GM06990 (cell line): ENCODE measurements at regions not wholly inside any gene's neighbourhood (a gene's known extent, or its start where the extent isn't known, plus 50 kb on each side); places are given as distances from the start of the nearest gene placed in this dataset.

ENCODE experiments used
- DNase-seq: peaks from one replicate; pipeline ENCODE4 v3.0.0-alpha.2; 2011; ENCODE audit not compliant: insufficient read length; ENCODE audit errors: extremely low read depth
- H3K27me3 ChIP-seq: replicated peaks from 2 replicates; pipeline ENCODE4 v1.6.0; 2011; ENCODE audit warnings: low read length; ENCODE audit not compliant: control insufficient read depth, insufficient read depth
- H3K36me3 ChIP-seq: 2 replicates; pipeline ENCODE4 v1.5.1; 2011; ENCODE audit warnings: low read length; ENCODE audit not compliant: control insufficient read depth, insufficient read depth
- H3K4me3 ChIP-seq: replicated peaks from 2 replicates; pipeline ENCODE4 v1.5.1; 2011; ENCODE audit warnings: low read depth, mild to moderate bottlenecking, control low read depth, low read length
- TF ChIP-seq, protein P1 (sequence below): IDR thresholded peaks from 2 replicates; pipeline ENCODE4 v1.5.1; 2011; ENCODE audit warnings: low read length, control low read depth, mild to moderate bottlenecking, inconsistent platforms; ENCODE audit not compliant: insufficient read depth, poor library complexity, severe bottlenecking

DNA sequence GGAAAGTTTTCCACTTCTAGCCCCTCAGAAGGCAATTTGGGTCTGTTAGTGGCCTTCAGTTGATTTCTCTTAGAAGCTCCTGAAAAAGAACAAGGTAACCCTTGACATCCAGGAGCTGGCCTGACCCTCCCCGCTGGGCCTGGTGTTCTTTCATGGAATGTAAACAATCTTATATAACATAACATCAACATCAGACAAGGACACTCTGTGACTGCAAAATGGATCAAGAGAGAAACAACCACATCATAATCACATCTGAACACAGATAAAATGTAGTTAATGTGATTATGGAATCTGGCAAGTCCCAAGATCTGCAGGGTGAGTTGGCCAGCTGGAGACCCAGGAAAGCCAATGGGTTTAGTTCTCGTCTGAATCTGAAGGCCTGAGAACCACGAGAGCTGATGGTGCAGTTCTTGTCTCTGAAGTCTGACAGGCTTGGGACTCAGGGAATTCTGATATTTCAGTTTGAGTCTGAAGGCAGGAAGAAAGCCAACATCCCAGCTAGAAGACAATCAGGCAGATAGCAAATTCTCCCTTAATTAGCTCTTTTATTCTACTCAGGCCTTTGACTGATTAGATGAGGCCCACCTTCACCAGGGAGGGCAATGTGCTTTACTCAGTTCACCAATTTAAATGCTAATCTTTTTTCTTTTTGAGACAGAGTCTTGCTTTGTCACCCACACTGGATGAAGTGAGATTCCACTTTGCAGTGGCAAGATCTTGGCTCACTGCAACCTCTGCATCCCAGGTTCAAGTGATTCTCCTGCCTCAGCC lies 91.4 kb upstream of the NAMPT start:
- H3K36me3 ChIP-seq: no peaks in the 10 kb centered on the region
- TF ChIP-seq, protein P1, sequence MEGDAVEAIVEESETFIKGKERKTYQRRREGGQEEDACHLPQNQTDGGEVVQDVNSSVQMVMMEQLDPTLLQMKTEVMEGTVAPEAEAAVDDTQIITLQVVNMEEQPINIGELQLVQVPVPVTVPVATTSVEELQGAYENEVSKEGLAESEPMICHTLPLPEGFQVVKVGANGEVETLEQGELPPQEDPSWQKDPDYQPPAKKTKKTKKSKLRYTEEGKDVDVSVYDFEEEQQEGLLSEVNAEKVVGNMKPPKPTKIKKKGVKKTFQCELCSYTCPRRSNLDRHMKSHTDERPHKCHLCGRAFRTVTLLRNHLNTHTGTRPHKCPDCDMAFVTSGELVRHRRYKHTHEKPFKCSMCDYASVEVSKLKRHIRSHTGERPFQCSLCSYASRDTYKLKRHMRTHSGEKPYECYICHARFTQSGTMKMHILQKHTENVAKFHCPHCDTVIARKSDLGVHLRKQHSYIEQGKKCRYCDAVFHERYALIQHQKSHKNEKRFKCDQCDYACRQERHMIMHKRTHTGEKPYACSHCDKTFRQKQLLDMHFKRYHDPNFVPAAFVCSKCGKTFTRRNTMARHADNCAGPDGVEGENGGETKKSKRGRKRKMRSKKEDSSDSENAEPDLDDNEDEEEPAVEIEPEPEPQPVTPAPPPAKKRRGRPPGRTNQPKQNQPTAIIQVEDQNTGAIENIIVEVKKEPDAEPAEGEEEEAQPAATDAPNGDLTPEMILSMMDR: no peak
- H3K27me3 ChIP-seq: no peaks in the 10 kb centered on the region
- no peak for DNase-seq
- H3K4me3 ChIP-seq: no peak overlapping the region

DNA sequence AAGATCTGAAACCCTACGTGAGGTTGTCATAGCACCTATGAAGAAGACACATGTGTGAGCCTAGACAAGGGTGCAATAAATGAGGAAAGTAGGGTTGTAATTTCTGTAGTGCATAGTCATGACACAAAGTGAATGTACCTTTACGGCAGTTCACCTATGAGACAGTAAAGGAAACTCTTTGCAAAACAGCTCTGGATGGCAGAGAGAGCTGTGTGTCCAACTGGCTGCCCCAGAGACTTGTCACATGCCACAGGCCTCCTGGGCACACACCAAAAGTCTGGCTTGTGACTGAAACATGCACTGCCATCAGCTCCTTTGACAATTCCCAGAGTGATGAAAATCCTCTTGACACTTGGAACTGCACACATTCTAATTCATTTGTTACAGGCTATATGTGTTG lies 90.7 kb upstream of the NAMPT start:
- TF ChIP-seq, protein P1: no peak
- H3K27me3 ChIP-seq: no peaks in the 10 kb centered on the region
- DNase-seq: no peak

DNA sequence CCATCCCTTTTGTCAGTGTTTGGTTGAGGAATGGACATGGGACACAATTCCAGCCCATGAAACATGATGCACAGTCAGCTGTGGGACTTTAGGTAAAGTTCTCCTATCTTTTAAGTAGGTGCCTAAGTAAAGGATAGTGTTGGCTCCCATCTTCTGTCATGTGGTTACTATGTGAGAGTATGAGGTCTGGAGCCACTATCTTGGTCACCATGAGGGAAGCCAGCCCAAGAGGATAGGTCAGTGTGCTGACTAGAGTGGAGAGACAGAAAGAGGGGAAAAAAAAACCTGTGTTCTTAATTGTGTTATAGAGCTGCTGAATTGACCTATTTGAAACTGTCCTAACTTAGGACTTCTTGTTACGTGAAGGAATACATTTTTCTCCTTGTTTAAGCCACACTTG lies 89.7 kb upstream of the NAMPT start:
- TF ChIP-seq, protein P1: no peak
- H3K27me3 ChIP-seq: no peaks in the 10 kb centered on the region
- no peaks in the 10 kb centered on the region for H3K36me3 ChIP-seq
- H3K4me3 ChIP-seq: no peak overlapping the region
- no peak for DNase-seq

More for the DNA sequence above, 90.7 kb upstream of the NAMPT start:
- no peak overlapping the region for H3K4me3 ChIP-seq
- no peaks in the 10 kb centered on the region for H3K36me3 ChIP-seq

DNA sequence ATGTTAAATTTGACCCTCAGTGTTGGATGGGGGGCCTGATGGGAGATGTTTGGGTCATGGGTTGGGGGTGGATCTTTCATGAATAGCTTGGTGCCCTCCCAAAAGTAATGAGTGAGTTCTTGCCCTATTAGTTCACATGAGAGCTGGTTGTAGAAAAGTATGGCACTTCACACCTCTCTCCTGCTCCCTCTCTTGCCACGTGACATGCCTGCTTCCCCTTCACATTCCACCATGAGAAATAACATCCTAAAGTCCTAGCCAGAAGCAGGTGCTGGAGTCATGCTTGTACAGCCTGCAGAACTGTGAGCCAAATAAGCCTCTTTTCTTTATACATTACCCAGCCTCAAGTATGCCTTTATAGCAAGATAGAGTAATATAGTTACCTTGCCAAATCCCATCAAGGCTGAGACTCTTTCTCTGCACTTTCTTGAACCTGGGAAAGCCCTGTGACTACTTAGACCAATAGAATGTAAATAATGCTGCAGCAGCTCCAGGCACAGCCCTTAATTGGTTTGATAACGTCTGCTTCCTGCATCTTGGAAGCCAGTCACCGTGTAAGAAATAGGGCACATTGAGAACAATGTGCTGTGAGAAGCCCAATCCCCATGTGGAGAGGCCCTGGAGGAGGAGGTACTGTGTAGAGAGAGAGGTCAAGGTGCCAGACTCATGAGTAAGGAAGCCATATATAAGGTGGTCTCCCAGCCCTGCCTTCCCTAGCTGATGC lies 88.0 kb upstream of the NAMPT start:
- DNase-seq: no peak
- no peak overlapping the region for H3K4me3 ChIP-seq
- no peaks in the 10 kb centered on the region for H3K27me3 ChIP-seq
- TF ChIP-seq, protein P1: no peak
- no peaks in the 10 kb centered on the region for H3K36me3 ChIP-seq

DNA sequence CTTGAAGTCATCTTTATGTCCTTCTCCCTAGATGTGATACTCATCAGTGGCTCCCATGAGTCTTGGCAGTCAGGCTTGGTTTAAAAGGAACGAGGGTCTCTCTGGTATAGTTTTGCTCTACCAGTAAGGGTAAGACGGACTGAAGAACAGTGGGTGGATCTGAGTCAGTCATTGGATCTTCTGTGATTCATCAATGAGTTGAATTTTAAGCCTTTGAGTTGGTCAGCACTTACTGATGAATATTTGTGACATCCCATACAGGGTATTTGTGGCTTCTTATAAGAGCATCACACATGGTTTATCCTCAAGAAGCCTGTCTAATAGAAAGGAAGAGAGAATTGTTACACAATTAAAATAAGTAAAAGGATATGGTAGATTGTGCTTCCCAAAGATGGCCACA lies 87.3 kb upstream of the NAMPT start:
- Histone ChIP-seq H3K36me3 (no peaks in the 10 kb centered on the region), H3K27me3 (no peaks in the 10 kb centered on the region), H3K4me3 (no peak overlapping the region)
- DNase-seq: no peak
- TF ChIP-seq, protein P1: no peak
